Transverse colon (tissue), 4 donors: ENCODE measurements at regions not wholly inside any gene's neighbourhood (a gene's known extent, or its start where the extent isn't known, plus 50 kb on each side); places are given as distances from the start of the nearest gene placed in this dataset.

Source experiments
- CTCF ChIP-seq, 5 experiments: fragments of 200-600 bp in 3 of 5; fragments of 450-650 bp in 2 of 5; sonication (generic) in 3 of 5; IDR thresholded peaks; 1 replicate in 2 of 5; 2 replicates in 3 of 5; pipeline ENCODE4 v1.5.1; 2016 to 2017; ENCODE audit warnings: antibody characterized with exemption in 5 of 5, inconsistent platforms in 3 of 5, mild to moderate bottlenecking in 2 of 5, moderate library complexity in 1 of 5
- EP300 ChIP-seq: sonication (generic); formaldehyde crosslinking; IDR thresholded peaks from one replicate; pipeline ENCODE4 v1.6.1; 2017; ENCODE audit warnings: antibody characterized with exemption, low read depth
- POLR2A ChIP-seq: fragments of 450-650 bp; IDR thresholded peaks from one replicate; pipeline ENCODE4 v1.6.1; 2016; ENCODE audit warnings: antibody characterized with exemption, mild to moderate bottlenecking, moderate library complexity
- POLR2AphosphoS5 ChIP-seq, 3 donors: sonication (generic); formaldehyde crosslinking; IDR thresholded peaks; one replicate each; pipeline ENCODE4 v1.6.1; 2016; ENCODE audit warnings: antibody characterized with exemption in 3 of 3

GRCh38 chr4:189364032-189364449 is 576.6 kb upstream of the FRG1 start:
- TF ChIP-seq EP300 (no peak), CTCF (IDR thresholded peaks at IDR 0.05) (no peak), POLR2A (no peak), POLR2AphosphoS5 (IDR thresholded peaks at IDR 0.05) (no peak)
